GM18870 (cell line): ENCODE measurements at regions not wholly inside any gene's neighbourhood (a gene's known extent, or its start where the extent isn't known, plus 50 kb on each side); places are given as distances from the start of the nearest gene placed in this dataset.
A peak's percentile ranks its signal among the peaks of the same experiment; 100 is the strongest.
"Not testable (repeated sequence)": the region's sequence is repeated elsewhere in the genome, so short reads cannot be mapped to it uniquely, and the experiment has no call there.

ENCODE experiments used
- ATAC-seq: cut with Tn5 transposase; IDR thresholded peaks from one replicate; pipeline ENCODE4 v1.9.1; 2021; ENCODE audit warnings: moderate library complexity; ENCODE audit not compliant: unreplicated experiment

DNA sequence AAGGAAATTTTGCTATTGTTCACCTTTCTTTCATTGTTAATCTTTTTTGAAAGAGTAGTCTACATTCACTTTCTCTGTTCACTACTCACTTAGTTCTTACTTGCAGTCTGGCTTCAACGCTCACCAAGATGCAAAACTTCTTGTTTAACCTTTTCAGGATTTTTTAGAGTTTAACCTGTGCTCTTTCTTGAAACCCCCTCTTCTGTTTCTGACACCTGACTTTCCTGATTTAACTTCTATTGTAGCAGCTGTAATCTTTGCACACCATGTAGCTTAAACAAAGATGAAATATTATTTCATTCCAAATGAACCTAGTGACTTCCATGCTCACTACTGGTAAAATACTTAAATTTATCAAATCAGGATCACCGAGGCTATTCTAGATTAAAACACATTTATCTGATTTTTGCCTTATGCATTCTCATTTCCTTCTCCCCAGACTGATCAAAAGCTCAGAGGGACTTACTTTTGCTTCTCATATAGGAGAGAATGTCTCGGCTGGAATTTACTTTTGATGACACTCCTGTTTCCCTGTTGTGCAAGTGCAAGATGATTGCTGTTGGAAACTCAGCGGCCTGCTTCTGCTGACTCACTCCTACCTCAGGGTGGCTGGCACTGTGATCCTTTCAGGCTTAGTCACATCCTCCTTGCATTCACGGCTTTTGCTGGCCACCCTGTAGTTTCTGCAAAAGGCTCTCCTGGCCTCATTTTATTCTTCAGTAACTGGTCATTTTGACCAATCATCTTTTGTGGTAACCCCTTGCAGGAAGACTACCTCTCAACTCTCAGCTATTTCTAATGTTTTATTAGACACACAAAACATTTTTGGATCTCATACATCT is 109.3 kb upstream of the IFNE start:
- ATAC-seq = peak; percentile 61

DNA sequence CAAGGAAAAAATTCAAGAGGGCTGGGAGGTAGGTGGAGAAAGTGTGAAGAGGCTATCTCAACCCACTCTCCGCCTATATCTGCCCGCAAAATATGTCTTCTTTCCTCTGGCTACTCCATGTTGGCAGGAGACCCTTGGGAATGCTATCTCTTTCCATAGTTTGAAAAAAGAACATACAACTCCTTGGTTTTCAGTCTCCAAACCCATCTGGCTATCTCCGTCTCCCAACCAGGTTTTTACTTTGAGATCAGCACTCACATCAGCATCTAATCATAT is 109.9 kb upstream of the IFNE start:
- ATAC-seq = no peak

DNA sequence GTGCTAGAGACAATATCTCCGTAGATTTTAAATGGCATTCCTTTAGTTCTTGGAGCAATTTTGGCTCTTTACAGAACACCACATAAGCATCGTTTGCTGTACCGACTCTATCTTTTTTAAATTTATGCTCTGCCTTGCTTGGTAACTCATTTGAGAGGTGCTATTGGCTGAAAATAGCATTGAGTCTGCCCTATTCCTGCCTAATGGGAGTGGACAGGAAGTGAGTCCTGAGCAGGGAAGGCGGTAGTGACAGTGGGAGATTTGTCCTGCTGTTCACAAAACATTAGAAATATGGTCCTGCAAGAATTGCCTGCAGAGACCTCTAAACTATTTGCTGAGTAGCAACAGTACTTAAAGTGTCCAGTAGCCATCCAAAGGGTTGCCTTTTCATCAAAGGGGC is 115.2 kb upstream of the IFNE start:
- no peak for ATAC-seq

DNA sequence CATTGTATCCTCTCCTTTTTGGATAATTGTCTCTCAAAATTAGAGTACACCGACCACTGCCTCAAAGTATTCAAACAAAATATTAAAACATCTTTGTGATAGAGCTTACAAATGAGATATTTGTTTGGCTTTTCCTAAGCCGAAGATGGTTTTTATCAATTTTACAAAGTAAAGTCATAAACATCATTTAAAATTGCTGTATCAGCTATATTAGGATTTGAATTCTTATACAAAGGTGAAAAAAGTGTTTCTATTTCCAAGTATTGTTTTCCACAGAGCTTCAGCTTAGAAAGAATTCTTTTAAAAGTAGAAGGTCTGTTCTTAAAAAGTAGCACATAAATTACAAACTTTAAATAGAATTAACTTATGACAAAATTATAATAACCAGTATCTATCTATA is 116.6 kb upstream of the IFNE start:
- no peak for ATAC-seq

DNA sequence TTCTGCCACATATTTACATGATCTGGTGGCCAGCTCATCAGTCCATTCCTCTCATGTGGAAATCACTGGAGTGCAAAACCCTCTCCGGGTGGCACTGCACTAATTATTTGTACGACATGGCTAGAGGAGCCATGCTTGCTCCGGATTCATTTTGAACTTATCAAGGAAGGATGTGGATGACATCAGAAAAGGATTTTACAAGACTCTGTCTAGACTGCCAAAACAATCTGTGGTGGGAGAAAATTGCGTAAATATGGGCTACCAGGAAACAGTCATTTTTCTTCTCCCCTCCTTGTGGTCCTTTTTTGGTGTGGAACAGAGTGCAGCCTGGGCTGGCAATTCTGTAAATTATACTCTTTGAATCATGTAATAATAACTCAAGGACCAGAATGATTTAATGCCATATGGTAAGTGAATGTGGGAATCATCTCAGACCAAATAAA is 123.4 kb upstream of the IFNE start:
- no peak for ATAC-seq

DNA sequence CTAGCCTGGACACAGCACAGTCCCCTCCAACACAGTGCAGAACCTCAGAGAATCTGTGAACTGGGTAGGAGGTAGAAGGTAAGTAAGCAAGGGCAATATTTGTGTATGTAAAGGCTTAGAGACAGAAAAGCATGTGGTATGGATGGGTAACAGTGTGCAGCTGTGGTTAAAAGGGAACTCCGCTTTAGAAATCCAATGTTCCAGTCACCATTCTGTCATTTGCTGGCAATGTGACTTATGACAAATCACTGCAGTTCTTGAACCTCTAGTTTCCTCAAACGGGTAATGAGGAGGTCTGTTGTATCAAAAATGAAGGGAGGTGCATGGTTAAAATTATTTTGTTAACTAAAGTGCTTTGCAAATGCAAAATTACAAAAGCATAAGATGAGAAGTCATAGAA is 125.5 kb upstream of the IFNE start:
- no peak for ATAC-seq

DNA sequence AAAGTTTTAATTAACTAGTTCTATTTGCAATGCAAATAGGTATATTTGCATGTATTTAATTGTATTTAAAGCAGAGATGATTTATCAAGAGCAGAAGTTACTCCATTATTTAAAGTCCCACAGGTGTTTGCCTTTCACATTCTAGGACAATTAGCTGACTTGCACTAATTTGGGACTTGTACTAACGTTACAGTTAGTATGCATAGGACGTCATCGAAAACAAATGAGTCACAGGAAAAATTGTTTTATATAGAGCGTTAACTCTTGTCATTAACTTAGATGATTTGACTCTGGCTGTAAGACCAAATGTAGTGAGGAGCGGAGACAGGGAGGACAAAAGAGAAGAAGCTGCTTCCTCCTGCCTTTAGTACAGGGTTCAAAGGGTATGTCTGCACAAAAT is 126.1 kb upstream of the IFNE start:
- no peak for ATAC-seq

DNA sequence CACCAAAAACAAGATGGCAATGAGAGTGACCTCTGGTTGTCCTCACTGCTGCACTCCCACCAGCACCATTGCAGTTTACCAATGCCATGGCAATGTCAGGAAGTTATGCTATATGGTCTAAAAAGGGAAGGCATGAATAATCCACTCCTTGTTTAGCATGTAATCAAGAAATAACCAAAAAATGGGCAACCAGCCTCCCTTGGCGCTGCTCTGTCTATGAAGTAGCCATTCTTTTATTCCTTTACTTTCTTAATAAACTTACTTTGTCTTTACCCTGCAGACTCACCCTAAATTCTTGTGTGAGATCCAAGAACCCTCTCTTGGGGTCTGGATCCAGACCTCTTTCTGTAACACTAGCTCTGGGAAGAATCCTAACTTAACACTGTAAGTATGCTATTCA is 127.4 kb upstream of the IFNE start:
- no peak for ATAC-seq

DNA sequence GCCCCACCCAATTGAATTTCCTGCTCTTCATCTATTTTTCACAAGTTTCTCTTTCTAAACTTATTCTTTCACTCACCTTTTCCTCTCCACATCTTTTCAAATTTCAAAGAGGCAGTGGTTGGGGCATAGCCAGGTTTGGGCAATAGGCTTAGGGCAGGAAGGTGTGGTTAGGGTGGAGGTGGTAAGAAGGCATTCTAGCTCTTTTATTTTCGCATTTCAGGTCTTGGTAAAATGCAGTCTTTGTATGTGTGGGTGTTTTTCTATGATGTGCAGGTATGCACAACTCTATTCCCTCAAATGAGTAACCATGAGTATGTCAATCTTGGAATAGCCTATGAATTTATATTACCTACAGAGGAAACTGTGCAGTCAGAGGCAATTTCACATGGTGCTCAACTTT is 129.8 kb upstream of the IFNE start:
- no peak for ATAC-seq

DNA sequence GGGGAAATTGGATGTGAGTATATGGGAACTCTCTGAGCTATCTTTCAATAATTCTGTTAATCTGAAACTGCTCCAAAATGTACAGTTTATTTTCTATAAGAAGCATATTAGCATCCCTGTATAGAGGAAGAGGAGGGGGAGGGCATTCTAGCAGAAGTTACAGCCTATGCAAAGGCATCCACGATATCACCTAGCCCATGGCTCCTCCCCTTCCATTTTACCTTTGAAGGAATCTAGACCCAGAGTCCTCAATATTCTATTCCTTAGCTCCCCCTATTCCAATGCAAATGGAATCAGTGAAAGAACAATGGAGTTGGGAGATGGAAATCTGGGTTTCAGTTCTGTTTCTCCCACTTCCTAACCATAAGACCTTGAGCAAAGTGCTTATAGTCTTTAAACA is 132.9 kb upstream of the IFNE start:
- no peak for ATAC-seq

DNA sequence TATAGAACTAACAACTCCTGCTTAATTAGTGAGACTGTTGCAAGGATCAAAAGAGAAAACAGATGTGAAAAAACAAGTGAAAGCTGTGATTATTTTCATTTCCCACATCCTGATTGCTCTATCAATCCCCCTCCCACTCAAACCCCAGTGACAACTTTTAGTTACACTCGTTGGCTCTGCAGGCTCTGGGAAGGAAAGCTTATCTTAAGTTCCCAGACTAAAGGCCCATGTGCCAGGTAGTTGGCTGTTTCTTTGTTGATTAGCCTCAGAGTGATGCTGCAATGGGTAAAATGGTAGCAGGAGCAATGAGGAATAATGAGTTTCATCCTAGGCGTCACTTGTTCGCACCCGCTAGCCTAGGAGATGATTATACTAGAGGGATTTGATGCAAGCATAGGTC is 133.3 kb upstream of the IFNE start:
- ATAC-seq = no peak

DNA sequence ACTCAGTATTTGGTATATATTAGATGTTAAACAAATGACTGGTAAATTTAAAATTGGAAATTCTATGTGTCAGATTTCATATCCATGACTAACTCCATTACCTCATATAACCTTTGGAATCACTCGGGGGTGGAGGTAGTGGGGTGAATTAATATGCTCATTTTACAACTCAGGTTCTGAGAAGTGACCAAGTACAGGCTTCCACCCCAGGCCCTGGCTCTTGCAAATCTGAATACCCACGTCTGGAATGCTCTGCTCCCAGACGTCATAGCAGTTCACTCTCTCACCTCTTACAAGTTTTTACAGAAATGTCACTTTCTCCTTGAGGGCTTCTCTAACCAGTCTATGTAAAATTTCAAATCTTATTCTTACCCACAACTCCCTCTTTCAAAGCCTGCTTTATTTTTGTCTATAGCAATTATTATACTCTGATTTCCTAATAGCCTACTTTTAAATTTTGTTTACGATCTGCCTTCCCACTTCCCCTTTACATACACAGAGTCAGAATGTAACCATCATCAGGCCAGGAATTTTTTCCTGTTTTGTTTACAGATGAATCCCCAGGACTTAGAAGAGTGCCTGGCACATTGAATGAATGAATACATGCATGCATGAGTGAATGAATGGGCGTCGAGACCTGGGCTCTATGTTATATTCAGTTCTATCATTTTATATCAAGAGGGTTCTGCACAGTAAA is 134.1 kb upstream of the IFNE start:
- ATAC-seq = no peak

DNA sequence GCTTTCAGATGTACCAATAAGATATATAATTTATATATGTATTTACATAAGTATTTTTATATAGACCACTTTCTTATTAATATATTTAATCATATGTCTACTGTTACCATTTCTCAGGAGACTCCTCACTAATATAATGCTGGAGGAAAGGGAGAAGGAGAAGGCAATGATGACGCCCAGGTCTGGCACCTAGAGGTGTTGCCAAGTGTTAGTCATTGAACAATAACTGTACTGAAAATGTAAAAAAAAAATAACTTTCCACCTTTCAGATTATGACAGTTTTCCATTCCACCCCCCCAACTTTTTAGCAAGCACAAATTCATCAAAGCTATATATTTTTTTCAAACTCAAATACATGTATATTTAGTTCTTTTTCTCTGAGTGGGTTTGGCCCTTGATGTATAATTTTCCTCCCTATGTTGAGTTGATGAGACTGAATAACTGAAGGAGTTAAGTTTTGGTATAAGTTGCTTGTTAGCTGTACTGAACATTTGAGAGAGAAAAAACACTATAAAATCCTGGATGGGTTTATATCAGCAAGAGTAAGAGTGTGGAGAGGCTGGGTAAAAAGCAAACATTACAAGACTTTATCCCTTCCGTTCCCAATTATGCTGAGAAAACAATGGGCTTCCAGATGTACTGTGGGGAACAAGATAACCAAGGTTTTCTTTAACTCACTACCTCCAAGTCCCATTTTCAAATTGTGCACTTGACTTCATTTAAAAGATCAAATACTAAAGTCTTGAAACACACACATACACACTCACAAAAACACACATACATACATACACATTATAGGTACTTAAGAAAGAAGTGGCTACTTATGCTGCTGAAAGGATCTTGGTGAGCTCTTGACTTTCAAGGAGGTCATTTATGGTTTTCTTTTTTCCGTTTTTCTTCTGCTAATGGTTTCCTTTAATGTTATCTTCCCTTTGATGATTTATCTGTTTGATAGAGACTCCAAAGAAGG is 142.8 kb upstream of the IFNE start:
- ATAC-seq = no peak

DNA sequence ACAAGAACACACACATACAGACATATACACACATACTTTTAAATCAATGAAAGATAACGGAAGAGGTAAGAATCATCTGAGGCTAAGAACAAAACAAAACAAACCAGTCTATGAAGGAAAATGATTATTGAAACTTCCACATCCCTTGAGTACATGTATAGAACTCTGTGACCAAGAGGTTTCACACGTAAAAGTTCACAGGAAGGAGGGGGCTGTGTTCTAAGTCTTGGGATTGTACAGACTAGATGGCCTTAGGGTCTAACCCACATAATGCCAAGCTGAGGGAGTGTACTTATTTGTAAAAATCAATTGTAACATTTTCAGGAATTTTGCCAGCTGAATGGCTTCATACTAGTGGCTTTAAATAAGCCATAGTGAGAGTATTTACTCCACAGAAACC is 144.4 kb upstream of the IFNE start:
- no peak for ATAC-seq

DNA sequence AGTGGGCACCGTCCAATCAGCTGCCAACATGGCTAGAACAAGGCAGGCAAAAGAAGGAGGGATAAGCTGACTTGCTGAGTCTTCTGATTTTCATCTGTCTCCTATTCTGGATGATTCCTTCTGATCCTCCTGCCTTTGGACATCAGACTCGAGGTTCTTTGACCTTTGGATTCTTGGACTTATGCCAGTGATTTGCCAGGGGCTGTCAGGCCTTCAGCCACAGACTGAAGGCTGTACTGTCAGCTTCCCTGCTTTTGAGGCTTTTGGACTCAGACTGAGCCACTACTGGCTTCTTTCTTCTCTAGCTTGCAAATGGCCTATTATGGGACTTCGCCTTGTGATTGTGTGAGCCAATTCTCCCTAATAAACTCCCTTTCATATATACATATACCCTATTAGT is 146.8 kb upstream of the IFNE start:
- not testable (repeated sequence) for ATAC-seq

DNA sequence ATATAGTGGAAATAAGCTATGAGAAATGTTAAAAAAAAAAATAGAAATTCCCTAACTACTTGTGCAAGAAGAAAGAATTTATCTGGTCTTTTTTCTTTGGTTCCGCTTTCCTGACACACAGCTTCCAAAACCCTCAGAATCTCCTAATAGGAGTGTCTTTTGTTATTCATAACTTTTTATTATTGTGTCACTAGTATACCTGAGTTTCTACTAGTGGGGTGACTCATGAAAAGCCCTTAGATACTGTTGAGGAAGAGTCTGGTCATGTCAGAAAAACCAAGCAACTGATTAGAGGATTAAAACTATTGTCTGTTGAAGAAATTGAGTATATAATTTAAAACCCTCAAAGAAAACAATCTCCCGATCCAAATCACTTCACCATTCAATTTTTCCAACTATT is 152.8 kb upstream of the IFNE start:
- ATAC-seq = no peak

DNA sequence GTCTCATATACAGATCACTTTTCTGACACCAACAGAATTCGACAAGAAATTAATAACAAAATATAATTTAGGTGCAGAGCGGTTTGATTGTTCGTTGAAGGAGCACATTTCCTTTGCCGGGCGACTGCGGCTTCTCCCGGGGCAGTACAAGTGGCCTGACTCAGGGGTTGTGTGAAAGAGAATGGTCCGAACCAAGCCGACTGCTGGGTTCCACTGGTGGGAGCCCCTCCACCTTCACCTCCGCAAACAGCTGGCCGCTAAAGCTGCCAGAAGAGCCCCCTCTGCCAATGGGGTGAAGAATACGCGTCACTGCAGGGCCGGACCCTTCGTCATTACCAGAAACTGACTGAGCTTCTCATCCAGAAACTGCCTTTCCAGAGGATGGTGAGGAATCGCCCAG is 156.0 kb upstream of the IFNE start:
- no peak for ATAC-seq

DNA sequence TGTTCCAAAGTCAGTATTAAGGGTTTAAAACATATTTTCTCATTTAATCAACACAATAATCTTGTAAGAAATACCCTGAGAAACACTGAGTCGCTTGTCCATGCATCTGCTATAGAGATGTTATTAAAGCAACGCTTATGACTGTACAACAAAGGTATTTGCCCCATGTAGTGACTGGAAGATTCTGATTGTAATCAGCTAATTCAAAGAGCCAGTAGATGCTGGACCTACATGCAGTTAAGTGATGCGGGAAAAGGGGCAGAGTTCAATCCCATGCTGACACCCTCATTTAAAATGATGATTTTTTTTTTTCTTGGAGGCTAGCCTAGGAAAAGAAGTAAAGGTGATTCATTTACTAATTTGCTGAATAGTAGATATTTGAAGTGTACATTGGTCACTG is 149.3 kb upstream of the MTAP start:
- ATAC-seq = no peak

DNA sequence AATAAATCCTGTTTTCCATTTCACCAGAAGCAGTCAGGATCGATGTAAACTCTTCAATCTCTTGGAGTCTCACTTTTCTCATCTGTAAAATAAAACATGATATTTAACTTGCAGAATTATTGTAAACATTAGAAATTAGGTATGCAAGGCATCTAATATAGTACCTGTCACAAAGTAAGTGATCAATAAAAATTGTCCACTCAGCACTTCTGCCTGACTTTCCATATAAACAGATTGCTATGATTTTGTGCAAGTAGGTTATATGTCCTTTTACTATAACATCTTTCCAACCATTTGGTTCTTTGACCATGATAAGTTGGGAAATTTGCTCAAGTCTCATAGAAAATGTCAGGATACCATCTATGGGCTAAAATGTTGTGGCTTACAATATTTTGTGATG is 148.8 kb upstream of the MTAP start:
- no peak for ATAC-seq

DNA sequence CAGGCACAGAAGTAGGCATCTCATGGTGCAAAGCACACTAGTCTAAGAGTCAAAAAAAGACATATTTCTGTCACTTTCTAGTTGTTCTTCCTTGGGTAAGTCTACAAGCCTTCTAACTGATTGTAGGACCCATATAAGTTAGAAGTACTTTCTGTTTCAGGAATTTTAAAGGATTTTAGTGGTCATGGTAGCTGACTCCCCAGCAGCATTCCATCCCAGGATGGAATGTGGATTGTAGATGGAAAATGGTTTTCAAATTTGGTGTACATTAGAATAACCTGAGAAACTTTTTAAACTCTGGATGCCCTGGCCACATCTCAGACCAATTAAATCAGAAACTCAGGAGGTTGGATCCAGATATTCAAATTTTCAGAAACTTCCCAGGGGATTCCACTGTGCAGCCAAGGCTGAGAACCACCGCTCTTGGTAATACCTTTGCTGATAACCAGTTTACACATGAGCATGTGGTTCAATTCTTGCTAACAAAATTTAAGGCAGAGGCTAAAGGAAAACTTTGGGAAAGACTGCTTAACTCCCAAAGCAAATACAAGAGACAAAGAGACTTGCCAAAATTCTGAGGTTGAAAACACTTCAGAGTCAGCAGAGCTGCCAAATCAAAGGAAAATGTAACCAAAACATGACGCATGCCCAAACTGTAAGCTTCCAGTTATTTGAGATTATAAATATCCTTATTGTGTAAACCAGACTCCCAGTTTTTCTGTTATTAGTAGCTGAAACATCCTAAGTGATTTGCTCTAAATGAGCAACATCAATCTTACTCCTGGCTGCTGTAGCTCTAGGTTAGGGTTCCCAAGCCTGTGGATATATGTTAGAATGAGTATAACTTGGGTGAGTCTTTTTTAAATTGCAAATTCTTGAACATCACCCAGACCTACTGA is 145.4 kb upstream of the MTAP start:
- ATAC-seq = no peak
